Tibial artery (tissue), 4 donors: ENCODE measurements at regions not wholly inside any gene's neighbourhood (a gene's known extent, or its start where the extent isn't known, plus 50 kb on each side); places are given as distances from the start of the nearest gene placed in this dataset.

Source experiments
- DNase-seq, 2 donors: peaks; one replicate each; pipeline ENCODE4 v3.0.0-alpha.2; 2019
- H3K27ac ChIP-seq, 2 donors: fragments of 200-600 bp; sonication (generic) in 1 of 2; 1 replicate in 1 of 2; 2 replicates in 1 of 2; pipeline ENCODE4 v1.5.1; 2018 to 2019; ENCODE audit warnings: mild to moderate bottlenecking in 1 of 2
- H3K27me3 ChIP-seq, 2 donors: fragments of 200-600 bp; sonication (generic) in 1 of 2; one replicate each; pipeline versions ENCODE4 v1.5.1 to v1.6.0; 2016 to 2019
- H3K36me3 ChIP-seq, 3 donors: fragments of 200-600 bp; sonication (generic) in 2 of 3; one replicate each; pipeline ENCODE4 v1.5.1; 2016 to 2019; ENCODE audit warnings: mild to moderate bottlenecking in 2 of 3
- H3K4me1 ChIP-seq, 4 donors: fragments of 200-600 bp; sonication (generic) in 2 of 4; 1 replicate in 3 of 4; 2 replicates in 1 of 4; pipeline ENCODE4 v1.5.1; 2016 to 2019
- H3K4me3 ChIP-seq, 2 donors: fragments of 200-600 bp; sonication (generic) in 1 of 2; 1 replicate in 1 of 2; 2 replicates in 1 of 2; pipeline ENCODE4 v1.5.1; 2018 to 2019; ENCODE audit warnings: mild to moderate bottlenecking in 2 of 2
- H3K9me3 ChIP-seq, 3 donors: fragments of 200-600 bp; sonication (generic) in 1 of 3; one replicate each; pipeline ENCODE4 v1.5.1; 2016 to 2019
- intact Hi-C: fragments of 100-400 bp; cut with DNase I; formaldehyde crosslinking; loops from one replicate; pipeline ENCODE4 v1.15.0; 2023; ENCODE audit warnings: low total_unique reads
- TF ChIP-seq, protein P1 (sequence below), 2 experiments: fragments of 200-600 bp in 1 of 2; fragments of 450-650 bp in 1 of 2; IDR thresholded peaks; one replicate each; pipeline ENCODE4 v1.5.1; 2017 to 2019; ENCODE audit warnings: antibody characterized with exemption in 2 of 2, mild to moderate bottlenecking in 1 of 2, moderate library complexity in 1 of 2

DNA sequence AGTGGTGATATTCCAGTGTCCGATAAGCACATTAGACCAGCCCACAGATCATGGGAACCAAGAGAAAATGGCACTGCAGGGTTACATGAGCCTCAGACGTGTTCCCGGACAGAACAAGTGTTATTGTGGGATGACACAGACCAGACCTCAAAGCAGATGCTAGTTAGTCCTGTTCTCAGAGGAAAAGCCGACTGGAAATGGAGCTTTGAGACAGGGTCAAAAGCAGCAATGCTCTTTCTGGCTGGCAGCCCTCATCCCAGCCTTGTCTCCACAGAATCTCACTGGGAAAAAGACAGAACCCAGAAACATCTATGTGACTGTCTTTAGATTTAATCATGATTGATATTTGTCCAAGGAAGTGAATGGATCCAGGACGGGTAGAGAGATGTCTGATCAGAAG, 506.8 kb downstream of the INSC start:
- intact Hi-C loops = no loop called here
- no peak overlapping the region for H3K4me3 ChIP-seq
- H3K9me3 ChIP-seq = no peaks in the 10 kb centered on the region
- H3K27ac ChIP-seq = no peak overlapping the region
- TF ChIP-seq, protein P1, sequence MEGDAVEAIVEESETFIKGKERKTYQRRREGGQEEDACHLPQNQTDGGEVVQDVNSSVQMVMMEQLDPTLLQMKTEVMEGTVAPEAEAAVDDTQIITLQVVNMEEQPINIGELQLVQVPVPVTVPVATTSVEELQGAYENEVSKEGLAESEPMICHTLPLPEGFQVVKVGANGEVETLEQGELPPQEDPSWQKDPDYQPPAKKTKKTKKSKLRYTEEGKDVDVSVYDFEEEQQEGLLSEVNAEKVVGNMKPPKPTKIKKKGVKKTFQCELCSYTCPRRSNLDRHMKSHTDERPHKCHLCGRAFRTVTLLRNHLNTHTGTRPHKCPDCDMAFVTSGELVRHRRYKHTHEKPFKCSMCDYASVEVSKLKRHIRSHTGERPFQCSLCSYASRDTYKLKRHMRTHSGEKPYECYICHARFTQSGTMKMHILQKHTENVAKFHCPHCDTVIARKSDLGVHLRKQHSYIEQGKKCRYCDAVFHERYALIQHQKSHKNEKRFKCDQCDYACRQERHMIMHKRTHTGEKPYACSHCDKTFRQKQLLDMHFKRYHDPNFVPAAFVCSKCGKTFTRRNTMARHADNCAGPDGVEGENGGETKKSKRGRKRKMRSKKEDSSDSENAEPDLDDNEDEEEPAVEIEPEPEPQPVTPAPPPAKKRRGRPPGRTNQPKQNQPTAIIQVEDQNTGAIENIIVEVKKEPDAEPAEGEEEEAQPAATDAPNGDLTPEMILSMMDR (IDR thresholded peaks at IDR 0.05) = no peak
- DNase-seq = no peak
- H3K4me1 ChIP-seq = no peaks in the 10 kb centered on the region
- H3K36me3 ChIP-seq = no peaks in the 10 kb centered on the region
- no peaks in the 10 kb centered on the region for H3K27me3 ChIP-seq

DNA sequence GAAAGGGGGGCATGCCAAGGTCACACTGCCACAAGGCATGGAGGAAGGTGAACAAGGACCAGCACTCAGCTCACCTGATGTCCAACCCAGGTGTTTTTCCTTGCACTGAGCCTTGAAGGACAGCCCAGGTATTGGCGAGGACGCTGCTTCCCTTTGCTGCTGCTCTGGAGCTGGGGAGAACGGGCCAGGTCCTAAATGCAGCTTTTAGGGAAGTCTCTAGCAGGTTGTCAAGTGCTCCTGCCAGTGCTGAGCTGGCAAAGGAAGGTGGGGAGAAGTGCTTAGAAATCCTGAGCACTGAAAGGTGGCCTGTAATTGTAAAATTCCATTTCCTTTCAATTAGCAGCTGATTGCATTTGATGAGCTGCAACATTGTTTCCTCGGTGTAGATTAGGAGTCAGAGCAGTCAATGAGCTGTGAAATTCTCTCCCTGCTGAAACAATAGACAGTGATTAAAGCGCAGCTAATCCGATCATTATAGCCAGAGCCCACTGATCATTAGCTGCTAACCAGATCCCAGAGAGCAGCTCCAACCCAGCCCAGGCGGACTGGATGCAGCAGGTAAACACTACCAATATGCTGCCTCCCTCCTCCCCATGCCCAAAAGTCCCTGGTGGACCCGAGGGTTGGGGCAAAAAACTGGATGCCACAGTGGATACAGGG, 507.6 kb downstream of the INSC start:
- H3K27ac ChIP-seq = no peak overlapping the region
- intact Hi-C loops = no loop called here
- no peaks in the 10 kb centered on the region for H3K27me3 ChIP-seq
- H3K9me3 ChIP-seq = no peaks in the 10 kb centered on the region
- H3K4me1 ChIP-seq = no peaks in the 10 kb centered on the region
- no peaks in the 10 kb centered on the region for H3K36me3 ChIP-seq
- TF ChIP-seq, protein P1 (IDR thresholded peaks at IDR 0.05) = no peak
- no peak for DNase-seq
- no peak overlapping the region for H3K4me3 ChIP-seq

DNA sequence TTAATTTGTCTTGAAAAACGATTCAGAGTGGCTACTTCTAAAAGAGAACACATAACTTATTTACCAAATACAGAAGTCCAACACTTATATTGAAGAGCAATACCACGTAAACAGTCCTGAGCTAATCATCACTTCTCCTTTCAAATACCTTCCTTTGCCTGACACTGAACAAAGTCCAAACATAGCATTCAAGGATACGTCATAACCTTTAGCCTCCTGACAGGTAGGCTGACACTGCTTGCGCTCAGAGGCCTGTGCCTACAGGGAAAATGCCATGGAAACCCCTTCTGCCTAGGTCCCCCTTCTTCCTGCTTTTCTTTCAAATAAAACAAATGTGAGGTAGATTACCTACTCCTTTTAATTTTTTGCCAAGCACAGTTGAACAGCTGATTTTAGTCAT, 510.0 kb downstream of the INSC start:
- no peak for DNase-seq
- H3K27me3 ChIP-seq = no peaks in the 10 kb centered on the region
- no peak overlapping the region for H3K27ac ChIP-seq
- no peaks in the 10 kb centered on the region for H3K36me3 ChIP-seq
- no peak overlapping the region for H3K4me3 ChIP-seq
- TF ChIP-seq, protein P1 (IDR thresholded peaks at IDR 0.05) = no peak
- H3K9me3 ChIP-seq = no peaks in the 10 kb centered on the region
- intact Hi-C loops = no loop called here
- no peaks in the 10 kb centered on the region for H3K4me1 ChIP-seq

DNA sequence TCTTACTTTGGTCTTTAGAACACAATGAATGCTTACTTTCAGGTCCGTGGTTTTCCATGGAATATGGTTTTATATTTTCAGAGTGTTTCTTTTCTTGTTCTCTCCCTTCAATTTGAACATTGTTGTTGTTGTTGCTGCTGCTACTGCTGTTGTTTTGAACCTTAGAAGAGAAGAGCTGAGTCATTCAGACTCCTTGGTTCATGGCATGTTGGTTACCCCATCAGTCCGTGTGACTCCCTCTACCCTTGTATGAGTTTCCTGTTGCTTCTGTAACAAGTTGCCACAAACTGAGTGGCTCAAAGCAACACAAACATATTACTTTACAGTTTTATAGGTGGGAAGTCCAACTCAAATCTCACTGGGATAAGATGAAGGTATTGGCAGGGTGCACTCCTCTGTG, 511.0 kb downstream of the INSC start:
- no peak for DNase-seq
- Histone ChIP-seq H3K4me3 (no peak overlapping the region), H3K36me3 (no peaks in the 10 kb centered on the region), H3K27ac (no peak overlapping the region), H3K4me1 (no peaks in the 10 kb centered on the region), H3K27me3 (no peaks in the 10 kb centered on the region), H3K9me3 (no peaks in the 10 kb centered on the region)
- TF ChIP-seq, protein P1 (IDR thresholded peaks at IDR 0.05) = no peak
- intact Hi-C loops = no loop called here

DNA sequence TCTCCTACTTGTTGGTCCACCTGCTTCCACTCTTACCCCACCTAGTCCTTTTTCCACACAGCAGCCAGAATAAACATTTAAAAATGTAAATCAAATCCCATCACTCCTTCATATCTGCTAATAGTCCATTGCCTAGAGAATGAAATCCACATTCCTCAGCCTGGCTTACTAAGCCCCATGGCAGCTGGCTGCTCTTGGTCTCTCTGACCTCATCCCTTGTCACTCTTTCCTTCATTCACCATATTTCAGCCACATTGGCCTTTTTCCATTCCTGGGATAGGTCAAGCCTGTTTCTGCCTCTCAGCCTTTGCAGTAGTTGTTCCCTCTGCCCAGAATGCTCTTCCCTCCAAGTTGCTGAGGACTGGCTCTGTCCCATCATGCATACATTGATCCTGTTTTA, 512.8 kb downstream of the INSC start:
- DNase-seq = no peak
- Histone ChIP-seq H3K4me1 (no peaks in the 10 kb centered on the region), H3K4me3 (no peak overlapping the region), H3K9me3 (no peaks in the 10 kb centered on the region), H3K27me3 (no peaks in the 10 kb centered on the region), H3K36me3 (no peaks in the 10 kb centered on the region), H3K27ac (no peak overlapping the region)
- intact Hi-C loops = no loop called here
- TF ChIP-seq, protein P1 (IDR thresholded peaks at IDR 0.05) = no peak
